HG03460 (cell line): ENCODE measurements at regions not wholly inside any gene's neighbourhood (a gene's known extent, or its start where the extent isn't known, plus 50 kb on each side); places are given as distances from the start of the nearest gene placed in this dataset.
"Not testable (repeated sequence)": the region's sequence is repeated elsewhere in the genome, so short reads cannot be mapped to it uniquely, and the experiment has no call there.

Experiments
- ATAC-seq: cut with Tn5 transposase; IDR thresholded peaks from one replicate; pipeline ENCODE4 v1.9.1; 2021; ENCODE audit not compliant: unreplicated experiment

DNA sequence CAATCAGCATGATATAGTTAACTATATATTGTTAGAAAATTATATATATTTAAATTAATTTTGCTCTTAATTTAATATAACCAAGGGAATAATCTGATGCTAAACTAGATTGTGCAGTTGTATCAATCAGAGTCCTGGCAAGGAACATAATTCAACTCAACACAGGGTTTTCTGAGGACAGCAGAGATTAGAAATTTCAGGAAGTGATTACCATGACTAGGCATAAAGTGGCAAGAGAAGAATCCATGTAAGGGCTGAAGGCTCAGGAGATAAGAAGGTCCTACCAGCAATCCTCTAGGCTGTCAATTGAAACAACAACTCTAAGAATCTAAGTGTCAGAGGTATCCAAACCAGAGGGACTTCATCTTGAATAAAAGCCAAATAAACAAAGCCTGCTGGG lies 807.8 kb downstream of the DSC3 start:
- ATAC-seq = no peak

DNA sequence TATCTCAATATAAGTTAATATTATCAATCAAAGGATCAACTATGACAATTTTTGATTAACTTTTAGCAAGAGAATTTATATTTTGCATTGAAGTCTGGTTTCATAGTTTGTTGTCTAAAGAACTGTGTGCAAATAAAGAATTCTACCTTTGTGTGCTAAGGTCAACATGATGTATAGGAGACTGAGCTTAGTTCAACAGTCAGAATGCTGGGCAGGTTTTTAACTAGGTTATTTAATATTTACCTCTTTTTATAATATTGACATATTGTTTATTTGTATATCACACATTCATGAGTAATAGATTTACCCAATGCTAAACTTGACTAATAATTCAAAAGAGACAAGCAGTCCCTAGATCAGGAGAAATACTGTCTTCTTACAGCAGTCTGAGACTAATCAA lies 831.4 kb downstream of the DSC3 start:
- ATAC-seq = no peak

DNA sequence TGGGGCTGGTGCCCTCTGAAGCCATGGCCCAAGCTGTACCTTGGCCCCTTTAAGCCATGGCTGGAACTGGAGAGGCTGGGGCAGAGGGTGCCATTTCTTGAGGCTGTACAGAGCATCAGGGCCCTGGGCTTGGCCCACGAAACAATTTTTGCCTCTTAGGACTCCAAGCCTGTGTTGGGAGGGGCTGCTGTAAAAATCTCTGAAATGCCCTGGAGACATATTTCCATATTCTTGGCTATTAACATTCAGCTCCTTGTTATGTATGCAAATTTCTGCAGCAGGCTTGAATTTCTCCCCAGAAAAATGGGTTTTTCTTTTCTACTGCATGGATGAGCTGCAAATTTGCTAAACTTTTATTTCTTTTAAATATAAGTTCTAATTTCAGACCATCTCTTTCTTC lies 834.0 kb downstream of the DSC3 start:
- ATAC-seq = no peak

DNA sequence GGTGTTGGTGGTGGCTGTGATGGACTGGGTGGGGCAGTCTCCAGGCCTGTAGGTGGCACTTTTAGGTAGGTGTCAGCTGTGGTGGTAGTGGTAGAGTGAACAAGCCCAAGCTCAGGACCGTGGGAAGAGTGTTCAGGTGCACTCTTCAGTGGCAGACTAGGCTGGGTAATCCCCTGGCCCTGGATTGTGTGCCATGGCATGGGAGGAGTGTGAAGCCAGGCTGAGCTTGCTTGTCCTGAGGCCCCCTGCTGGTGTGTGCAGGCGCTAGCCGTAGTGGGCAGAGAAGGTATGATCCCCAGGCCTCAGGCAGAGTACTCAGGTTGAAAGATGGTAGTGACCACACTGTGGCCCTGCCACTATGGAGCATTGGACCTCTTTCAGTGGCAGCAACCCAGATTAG lies 850.3 kb downstream of the DSC3 start:
- ATAC-seq = no peak

DNA sequence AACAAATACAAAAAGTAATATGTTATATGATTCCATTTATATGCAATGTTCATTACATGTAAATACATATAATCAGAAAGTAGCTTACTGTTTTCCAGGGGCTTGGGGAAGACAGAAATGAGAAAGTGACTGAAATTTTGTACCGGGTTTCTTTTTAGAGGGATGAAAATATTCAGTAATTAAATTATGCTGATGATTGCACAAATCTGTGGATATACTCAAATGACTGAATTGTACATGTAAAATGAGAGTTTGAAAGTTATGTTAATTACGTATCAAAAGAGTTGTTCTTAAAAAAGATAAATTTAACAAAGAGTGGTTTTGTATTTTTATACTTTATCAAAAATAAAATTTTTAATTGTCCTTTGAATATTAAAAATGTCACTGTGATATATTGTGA lies 856.3 kb downstream of the DSC3 start:
- ATAC-seq = no peak

DNA sequence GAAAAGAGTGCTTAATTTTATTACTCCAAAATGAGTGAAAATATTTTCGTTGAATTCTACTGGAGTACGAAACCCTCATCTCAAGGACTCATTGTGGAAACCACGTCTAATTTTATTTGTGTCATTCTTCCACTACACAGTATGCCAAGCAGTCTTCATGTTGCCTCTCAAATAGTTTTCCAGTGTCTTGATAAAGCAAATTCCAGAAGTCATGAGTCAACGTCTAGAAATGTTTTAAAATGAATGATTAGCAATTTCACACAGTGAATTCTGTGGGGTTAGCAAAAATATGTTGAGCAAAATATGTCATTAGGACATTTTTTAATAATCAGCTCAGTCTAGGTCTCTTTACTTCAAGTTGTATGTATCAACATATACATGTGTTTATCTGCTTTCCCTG lies 865.5 kb downstream of the DSC3 start:
- ATAC-seq = no peak

DNA sequence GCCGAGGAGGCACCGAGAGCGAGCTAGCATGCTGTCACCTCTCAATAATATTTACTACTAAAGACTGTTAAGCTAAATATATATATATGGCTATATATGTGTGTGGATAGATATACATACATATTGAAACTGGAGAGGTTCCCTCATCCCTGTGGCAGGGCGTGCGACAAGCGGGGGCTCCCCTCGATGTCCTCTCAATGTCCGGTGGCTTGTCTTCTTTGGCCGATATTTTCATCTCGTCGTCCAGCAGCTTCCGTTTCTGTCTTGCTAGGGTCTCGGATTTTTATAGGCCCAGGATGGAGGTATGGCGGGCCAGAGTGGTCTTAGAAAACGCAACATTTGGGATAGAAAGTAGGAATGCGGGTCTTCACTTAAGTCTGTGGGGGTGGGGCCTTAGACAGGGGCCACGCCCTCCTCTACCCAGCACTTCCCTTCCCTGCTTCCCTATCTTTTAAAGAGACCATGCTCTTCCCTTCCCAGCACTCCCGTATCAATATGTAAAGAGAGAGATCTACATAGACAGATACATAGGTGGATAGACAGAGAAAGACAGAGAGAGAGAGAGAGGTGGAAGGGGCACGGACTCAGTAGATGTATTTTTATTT lies 866.8 kb downstream of the DSC3 start:
- no peak for ATAC-seq

DNA sequence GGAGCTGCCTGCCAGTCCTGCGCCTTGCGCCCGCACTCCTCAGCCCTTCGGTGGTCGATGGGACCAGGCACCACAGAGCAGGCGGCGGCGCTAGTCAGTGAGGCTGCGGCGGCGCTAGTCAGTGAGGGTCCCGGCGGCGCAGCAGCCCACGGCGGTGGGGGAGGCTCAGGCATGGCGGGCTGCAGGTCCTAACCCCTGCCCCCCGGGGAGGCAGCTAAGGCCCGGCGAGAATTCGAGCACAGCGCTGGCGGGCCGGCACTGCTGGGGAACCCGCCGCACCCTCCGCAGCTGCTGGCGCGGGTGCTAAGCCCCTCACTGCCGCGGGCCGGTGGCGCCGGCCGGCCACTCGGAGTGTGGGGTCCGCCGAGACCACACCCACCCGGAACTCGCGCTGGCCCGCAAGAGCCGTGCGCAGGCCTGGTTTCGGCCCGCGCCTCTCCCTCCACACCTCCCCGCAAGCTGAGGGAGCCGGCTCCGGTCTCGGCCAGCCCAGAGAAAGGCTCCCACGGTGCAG lies 867.4 kb downstream of the DSC3 start:
- ATAC-seq = no peak

DNA sequence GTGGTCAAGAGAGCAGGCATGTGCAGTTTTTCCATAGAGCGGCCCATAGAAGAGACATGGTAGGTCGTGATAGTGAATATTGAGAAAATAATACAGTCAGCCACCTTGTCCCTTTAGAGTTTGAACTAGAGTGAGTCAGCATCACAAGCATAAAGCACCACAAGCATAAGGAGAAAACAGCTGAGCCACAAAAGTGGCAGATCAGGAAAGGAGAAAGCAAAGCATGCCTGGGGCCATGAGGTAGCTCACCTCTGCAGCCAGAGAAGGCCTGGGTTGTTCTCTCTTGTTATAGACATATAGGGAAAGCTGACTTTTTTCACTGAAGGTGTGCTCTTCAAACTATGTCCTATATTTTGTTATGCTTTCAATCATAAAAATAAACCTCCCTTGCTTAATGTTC lies 879.0 kb downstream of the DSC3 start:
- ATAC-seq = no peak

DNA sequence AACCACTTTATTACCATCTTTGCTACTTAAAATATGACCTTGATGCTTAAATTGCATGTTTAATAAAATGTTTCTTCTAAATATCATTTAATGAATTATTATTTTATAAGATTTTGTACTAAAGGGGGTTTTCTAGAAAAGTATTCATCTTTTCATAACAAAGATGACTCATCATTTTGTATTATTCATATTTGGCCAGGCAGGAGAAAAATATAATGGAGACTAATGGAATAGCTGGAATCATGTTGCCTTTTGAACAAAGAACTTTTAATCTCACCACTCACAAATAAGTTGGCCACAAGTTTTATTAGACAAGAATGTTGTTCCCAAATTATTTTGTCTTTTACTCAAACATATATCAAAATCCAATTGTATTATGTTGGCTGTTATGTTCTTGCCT lies 882.4 kb downstream of the DSC3 start:
- no peak for ATAC-seq

DNA sequence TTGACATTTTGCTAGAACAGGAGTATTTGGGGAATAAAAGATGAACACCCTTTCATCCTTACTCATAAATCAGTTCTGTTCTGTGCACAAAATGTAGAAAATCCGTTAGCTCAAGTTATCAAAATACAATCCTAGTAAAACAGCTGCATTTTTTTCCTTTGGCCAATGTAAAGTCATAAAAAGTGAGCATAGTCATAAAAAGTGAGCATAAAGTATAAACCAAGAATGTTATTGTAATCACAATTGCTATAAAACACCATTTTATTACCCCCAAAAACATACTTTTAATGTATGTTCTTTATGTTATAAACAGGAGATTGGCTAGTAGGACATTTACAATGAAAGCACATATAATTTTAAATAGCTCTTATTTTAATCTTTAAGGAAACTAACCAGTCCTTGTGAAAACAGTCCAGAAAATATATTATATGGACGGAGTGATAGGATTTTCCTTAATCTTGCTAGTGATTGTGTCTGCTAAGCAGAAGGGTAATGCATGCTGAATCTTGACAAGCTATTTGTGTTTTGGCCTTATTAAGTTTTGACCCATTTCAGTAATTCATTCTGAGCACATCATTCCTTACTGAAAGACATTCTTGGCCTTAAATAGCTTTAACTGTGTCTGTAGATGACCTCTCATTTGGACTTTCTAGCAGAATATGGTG lies 891.8 kb downstream of the DSC3 start:
- no peak for ATAC-seq

DNA sequence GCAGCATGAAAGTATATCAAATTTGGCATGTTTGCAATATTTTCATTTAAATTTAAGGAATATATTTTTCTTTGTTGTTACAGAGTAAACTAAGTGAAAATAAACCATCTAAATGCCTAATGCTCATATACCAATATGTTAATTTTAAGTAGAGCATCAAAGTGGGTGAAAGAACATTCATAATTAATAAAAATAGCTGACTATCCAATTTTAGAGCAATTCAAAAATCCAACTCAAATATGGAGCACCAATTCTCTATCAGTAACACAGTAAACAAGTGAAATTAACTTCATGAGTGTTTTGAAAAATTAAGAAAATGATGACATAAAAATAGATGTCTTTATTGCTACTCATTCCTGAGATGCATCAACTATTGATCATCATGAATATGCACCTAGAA lies 893.0 kb downstream of the DSC3 start:
- no peak for ATAC-seq

DNA sequence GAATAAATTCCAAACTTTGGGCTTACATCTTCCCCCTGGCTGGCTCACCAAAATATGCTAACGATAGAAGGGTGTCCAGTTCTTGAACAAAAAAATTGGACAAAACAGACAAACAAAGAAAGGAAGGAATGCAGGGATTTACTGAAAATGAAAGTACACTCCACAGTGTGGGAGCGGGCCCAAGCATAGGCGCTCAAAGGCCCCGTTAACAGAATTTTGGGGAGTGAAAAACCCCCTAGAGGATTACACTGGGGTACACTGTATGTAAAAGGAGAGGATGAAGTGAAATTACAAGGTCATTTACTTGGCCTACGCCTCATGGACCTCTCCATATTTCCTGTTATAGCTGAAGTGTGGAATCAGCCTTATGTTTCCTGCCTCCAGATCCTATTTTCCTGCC lies 899.7 kb downstream of the DSC3 start:
- ATAC-seq = no peak

DNA sequence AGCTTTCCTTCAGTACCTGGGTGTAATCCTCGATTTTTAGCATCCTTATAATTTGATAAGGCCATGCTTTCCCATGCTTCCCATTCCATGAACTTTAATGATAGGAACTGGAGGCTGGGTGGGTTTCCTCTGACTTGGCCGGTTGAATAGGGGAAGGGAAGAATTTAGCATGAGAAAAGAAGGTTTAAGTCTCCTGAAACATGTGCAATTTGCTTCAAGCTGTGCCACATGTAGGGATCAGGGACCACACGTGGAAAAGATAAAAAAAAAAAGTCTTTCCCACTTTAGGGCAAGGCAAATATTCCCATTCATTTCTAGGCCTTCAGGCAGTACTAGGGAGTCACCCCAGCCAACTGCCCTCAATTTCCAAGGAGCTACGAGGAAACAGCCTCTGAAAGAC lies 900.3 kb downstream of the DSC3 start:
- ATAC-seq = no peak

DNA sequence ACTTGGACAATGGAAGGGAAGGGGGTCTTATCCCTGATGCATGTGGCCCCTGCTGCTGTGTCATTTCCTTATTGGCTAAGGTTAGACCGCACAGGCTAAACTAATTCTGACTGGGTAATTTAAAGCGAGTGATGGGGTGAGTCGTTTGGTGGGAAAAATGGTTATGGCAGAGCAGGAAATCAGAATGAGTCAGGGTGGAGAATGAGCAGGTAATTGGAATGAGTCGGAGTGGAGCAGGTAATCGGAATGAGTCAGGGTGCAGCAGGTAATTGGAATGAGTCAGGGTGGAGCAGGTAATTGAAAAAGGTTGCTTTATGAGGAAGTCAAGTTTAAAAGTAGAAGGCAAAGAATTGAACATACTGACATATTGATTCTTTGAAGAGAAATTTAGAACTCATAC lies 901.0 kb downstream of the DSC3 start:
- not testable (repeated sequence) for ATAC-seq

DNA sequence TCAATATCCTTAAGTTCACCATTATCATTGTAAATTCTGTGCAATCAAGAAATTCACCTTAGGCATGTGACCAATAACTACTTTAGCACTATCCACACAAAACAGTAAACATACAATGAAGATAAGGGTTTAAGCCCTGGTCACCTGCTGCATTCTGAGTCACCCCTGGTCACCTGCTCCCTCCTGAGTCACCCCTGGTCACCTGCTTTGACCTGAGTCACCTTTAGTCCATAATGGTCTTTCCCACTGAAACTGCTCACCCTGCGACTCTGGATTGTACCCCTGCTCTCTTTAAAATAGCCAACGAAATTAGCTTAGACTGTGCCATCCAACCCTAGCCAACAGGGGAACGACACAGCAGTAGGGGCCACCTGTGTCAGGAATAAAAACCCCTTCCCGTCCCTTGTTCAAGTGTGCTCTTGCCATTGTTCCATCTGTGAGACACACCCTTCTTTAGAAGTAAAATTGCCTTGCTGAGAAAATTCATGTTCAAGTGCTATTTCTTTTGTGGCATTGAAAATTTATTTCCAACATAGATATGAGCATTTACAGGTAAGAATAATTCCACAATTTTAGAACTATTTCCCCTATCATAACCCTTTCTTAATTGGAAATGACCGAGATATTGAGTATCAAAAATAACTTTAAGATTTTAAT lies 902.8 kb downstream of the DSC3 start:
- no peak for ATAC-seq

DNA sequence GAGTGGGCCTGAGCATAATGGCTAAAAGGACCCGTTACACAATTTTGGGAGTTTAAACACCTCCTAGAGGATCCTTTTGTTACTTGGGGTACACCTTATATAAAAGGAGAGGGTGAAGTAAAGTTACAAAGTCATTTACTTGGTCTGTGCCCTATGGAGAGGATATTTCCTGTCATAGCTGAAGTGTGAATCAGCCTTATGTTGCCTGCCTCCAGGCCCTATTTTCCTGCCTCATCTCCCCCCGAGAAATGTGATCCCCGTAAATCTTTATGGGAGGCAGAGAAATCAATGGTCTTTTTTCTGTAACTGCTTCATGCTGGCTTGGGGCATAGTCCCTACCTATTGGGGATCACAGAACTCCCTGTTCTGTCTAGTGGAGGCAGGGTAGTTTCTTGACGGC lies 906.6 kb downstream of the DSC3 start:
- ATAC-seq = no peak

DNA sequence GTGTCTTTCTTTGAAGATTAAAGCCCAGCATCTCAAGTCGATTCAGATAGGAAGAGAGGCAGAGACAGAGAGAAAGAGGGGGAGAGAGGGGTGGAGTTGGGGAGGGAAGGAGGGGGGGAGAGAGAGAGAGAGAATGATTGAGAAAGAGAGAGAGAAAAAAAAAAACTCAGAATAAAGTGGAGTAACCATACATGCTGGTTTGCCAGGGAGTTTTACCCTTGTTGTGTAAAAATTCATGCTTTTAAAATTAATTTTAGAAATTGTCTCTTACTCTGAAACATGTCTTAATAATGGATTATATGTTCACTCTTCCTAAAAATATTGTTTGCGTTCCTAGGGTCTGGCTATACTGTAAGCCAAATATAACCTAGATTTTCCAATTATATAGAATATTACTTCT lies 908.5 kb downstream of the DSC3 start:
- ATAC-seq = no peak

DNA sequence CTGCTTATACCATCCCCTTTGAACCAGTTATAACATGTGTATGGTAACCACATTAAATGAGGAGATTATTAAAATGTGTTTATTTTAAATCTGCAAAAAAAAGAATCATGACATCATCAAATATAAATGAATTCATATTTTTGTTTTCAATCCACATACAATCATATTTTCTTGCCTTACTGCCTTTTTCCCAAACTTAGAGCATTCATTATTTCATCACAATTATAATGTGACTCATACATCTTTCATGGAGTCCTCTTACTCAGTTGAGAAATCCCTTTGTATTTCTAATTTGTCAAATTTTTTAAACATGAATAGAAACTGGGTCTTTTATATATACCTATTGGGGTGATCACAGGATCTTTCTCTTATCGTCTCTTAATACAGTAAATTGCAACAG lies 909.6 kb downstream of the DSC3 start:
- no peak for ATAC-seq

DNA sequence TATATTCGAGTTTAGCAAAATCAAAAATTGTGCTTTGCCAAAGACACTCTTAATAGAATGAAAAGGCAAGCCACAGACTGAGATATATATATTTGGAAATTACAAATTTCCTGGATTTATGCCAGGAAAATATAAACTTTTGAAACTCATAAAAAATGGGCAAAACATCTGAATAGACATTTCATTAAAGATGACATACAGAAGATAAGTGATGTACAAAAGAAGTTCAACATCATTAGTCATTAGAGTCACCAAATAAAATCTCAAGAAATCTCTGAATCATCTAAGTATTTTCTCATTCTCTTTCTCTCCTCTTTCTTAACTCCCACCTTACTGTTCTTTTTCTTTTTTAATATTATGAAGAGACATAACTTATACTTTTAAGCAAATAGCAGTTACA lies 921.1 kb downstream of the DSC3 start:
- no peak for ATAC-seq

DNA sequence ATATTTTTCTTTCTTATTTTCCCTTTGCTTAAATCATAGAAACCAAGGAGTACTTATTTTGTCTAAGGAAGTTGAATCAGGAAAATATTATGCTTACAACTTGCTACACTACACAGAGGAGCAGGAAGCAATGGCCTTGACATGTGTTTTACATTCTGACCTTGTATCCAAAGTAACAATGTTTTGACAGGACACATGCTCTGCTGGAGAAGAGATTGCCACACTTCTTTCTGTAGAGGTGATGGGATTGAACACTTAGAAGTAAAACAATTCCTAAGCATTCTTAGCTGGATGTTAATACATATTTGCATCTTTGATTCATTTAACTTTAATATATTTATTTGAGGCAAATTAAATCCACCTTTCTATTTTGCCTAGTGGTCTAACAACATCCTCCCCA lies 929.1 kb downstream of the DSC3 start:
- no peak for ATAC-seq

DNA sequence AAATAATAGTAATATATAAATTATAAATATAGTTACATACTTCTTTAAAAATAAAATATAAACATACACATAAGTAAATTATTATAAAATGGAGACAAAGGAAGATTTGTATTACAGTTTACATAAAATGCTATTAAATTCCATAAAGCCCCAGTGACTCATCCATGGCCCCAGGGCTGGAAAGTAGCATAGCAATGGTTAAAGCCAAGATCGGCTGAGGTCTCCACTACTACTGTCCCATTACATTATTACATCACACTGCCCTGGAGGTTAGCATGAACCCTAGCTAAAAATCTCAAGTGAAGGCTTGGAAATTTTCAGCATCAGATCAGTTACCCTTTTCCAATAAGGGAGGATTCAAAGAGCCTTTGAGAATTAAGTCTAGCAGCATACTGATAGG lies 936.2 kb downstream of the DSC3 start:
- no peak for ATAC-seq

DNA sequence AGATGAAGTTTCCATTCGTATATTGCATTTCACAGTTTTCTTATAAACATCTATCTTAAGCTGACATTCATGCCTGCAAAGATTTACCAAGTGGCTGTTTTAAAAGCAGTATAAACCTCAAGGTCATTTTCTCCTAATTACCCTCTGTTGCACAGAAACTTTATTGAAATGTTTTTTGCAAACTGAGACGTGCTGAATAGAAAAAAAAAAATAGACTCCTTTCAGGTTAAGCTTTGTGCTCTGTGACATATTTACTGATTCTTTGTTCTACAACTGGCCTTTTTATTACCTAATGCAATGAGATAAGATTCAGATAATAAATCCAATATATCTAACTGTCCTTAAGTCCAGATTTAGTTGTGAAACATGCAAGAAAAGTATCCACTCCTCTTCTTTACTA lies 938.7 kb downstream of the DSC3 start:
- ATAC-seq = no peak
